ENCODE measurements at regions not wholly inside any gene's neighbourhood (a gene's known extent, or its start where the extent isn't known, plus 50 kb on each side); places are given as distances from the start of the nearest gene placed in this dataset.

- intact Hi-C loops (cut with DNase I): no loop called here
- Histone ChIP-seq H3K9me3 (no peaks in the 10 kb centered on the region), H3K27me3 (no peaks in the 10 kb centered on the region), H3K4me1 (no peaks in the 10 kb centered on the region), H3K4me3 (no peak overlapping the region), H3K27ac (no peak overlapping the region), H3K36me3 (no peaks in the 10 kb centered on the region)
- TF ChIP-seq CTCF (IDR thresholded peaks at IDR 0.05): no peak
- DNase-seq (peak in 1 of 4 donors; percentile 28), ATAC-seq (peak; percentile 47)
Measured at GRCh38 chr5:103375350-103375749, 116.8 kb downstream of the MACIR start.

GRCh38 chr5:103374473-103374963 lies 116.0 kb downstream of the MACIR start:
- TF ChIP-seq CTCF (IDR thresholded peaks at IDR 0.05): no peak
- intact Hi-C loops (cut with DNase I): no loop called here
- no peak overlapping the region for H3K4me3 ChIP-seq
- no peaks in the 10 kb centered on the region for H3K27me3 ChIP-seq
- DNase-seq: no peak
- no peak for ATAC-seq
- H3K36me3 ChIP-seq: no peaks in the 10 kb centered on the region
- H3K9me3 ChIP-seq: no peaks in the 10 kb centered on the region
- H3K27ac ChIP-seq: no peak overlapping the region
- H3K4me1 ChIP-seq: no peaks in the 10 kb centered on the region

- peak; percentile 60 for ATAC-seq
- Histone ChIP-seq H3K27ac (no peak overlapping the region), H3K27me3 (no peaks in the 10 kb centered on the region), H3K9me3 (no peaks in the 10 kb centered on the region), H3K36me3 (no peaks in the 10 kb centered on the region), H3K4me1 (no peaks in the 10 kb centered on the region), H3K4me3 (no peak overlapping the region)
- DNase-seq: no peak
- no peak for TF ChIP-seq CTCF (IDR thresholded peaks at IDR 0.05)
- intact Hi-C loops (cut with DNase I): no loop called here
Measured at GRCh38 chr5:103373597-103374472, 115.3 kb downstream of the MACIR start.

GRCh38 chr5:103371046-103371607 lies 112.6 kb downstream of the MACIR start:
- intact Hi-C loops (cut with DNase I): no loop called here
- no peak overlapping the region for H3K27ac ChIP-seq
- H3K9me3 ChIP-seq: no peaks in the 10 kb centered on the region
- no peak for TF ChIP-seq CTCF (IDR thresholded peaks at IDR 0.05)
- ATAC-seq: no peak
- DNase-seq: no peak
- no peaks in the 10 kb centered on the region for H3K4me1 ChIP-seq
- H3K36me3 ChIP-seq: no peaks in the 10 kb centered on the region
- H3K4me3 ChIP-seq: no peak overlapping the region
- no peaks in the 10 kb centered on the region for H3K27me3 ChIP-seq

All from left lung (tissue), 4 donors.